GM12892 (cell line): ENCODE measurements at regions not wholly inside any gene's neighbourhood (a gene's known extent, or its start where the extent isn't known, plus 50 kb on each side); places are given as distances from the start of the nearest gene placed in this dataset.

Source experiments
- POLR2A ChIP-seq: IDR thresholded peaks from 2 replicates; pipeline ENCODE4 v1.6.1; 2011; ENCODE audit warnings: low read depth, low read length, control low read depth
- POLR2AphosphoS5 ChIP-seq: IDR thresholded peaks from 2 replicates; pipeline ENCODE4 v1.6.1; 2011; ENCODE audit warnings: low read depth, low read length, control low read depth

DNA sequence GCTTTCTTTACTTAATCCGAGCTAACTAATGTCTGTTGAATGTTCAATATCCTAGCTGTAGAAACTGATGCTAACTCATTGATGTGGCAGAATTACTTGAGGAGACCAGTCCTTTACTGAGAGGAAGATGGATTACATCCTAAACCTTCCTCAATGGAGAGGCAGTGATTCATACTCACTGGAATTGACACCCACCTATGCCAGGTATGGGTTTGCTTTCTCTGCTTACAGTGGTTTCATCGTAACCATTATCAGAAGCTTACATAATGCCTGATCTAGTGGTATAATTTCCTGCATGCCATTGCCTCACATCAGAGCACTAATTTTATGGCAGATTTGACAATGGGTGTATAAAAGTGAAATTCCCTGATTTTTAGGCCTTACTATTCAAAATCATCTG is 384.7 kb downstream of the ANXA1 start:
- TF ChIP-seq POLR2AphosphoS5 (no peak), POLR2A (no peak)
